NCI-H1436 (cell line): ENCODE measurements at regions not wholly inside any gene's neighbourhood (a gene's known extent, or its start where the extent isn't known, plus 50 kb on each side); places are given as distances from the start of the nearest gene placed in this dataset.
"Not testable (repeated sequence)": the region's sequence is repeated elsewhere in the genome, so short reads cannot be mapped to it uniquely, and the experiment has no call there.

Experiments used
- DNase-seq: peaks from one replicate; lab custom pipeline; 2025; lab: John Stamatoyannopoulos, UW

- no peak for DNase-seq
These were observed 324.3 kb downstream of the QKI start for GRCh38 chr6:163738725-163739407.

GRCh38 chr6:163738304-163738703, 323.8 kb downstream of the QKI start:
- DNase-seq: no peak

GRCh38 chr6:163735076-163735475, 320.6 kb downstream of the QKI start:
- no peak for DNase-seq

- no peak for DNase-seq
These were observed 318.5 kb downstream of the QKI start for GRCh38 chr6:163733061-163733460.

GRCh38 chr6:163732479-163732878, 318.0 kb downstream of the QKI start:
- DNase-seq: no peak

GRCh38 chr6:163732014-163732351, 317.5 kb downstream of the QKI start:
- not testable (repeated sequence) for DNase-seq

- no peak for DNase-seq
These were observed 316.9 kb downstream of the QKI start for GRCh38 chr6:163731215-163732013.

GRCh38 chr6:163730246-163731210, 316.0 kb downstream of the QKI start:
- DNase-seq: no peak

- DNase-seq: no peak
These were observed 314.8 kb downstream of the QKI start for GRCh38 chr6:163729127-163729872.

GRCh38 chr6:163728442-163729126, 314.1 kb downstream of the QKI start:
- DNase-seq: no peak

- no peak for DNase-seq
These were observed 311.6 kb downstream of the QKI start for GRCh38 chr6:163726037-163726695.

- DNase-seq: no peak
These were observed 310.8 kb downstream of the QKI start for GRCh38 chr6:163725008-163725941.

- DNase-seq: no peak
These were observed 309.7 kb downstream of the QKI start for GRCh38 chr6:163724196-163724595.

GRCh38 chr6:163723759-163724158, 309.2 kb downstream of the QKI start:
- DNase-seq: no peak

- DNase-seq: no peak
These were observed 307.6 kb downstream of the QKI start for GRCh38 chr6:163721922-163722692.

- no peak for DNase-seq
These were observed 306.9 kb downstream of the QKI start for GRCh38 chr6:163721435-163721834.

GRCh38 chr6:163720460-163721235, 306.1 kb downstream of the QKI start:
- no peak for DNase-seq

GRCh38 chr6:163720005-163720404, 305.5 kb downstream of the QKI start:
- no peak for DNase-seq
